K562 (cell line): ENCODE measurements at regions not wholly inside any gene's neighbourhood (a gene's known extent, or its start where the extent isn't known, plus 50 kb on each side); places are given as distances from the start of the nearest gene placed in this dataset.

ENCODE experiments used
- RAD21 ChIP-seq, 2 experiments: fragments of 250-450 bp in 1 of 2; fragments of 450-650 bp in 1 of 2; sonication (Bioruptor Pico) in 1 of 2; formaldehyde crosslinking in 1 of 2; IDR thresholded peaks in 1 of 2; conservative IDR thresholded peaks in 1 of 2; 2 replicates each; pipeline versions ENCODE4 v1.4.0 to v1.8.0; 2020 to 2022; ENCODE audit warnings: mild to moderate bottlenecking in 2 of 2, moderate library complexity in 1 of 2
- TF ChIP-seq, protein P1 (sequence below): fragments of 450-650 bp; formaldehyde crosslinking; IDR thresholded peaks from 2 replicates; pipeline ENCODE4 v1.4.0; 2022; ENCODE audit warnings: missing genetic modification characterization

DNA sequence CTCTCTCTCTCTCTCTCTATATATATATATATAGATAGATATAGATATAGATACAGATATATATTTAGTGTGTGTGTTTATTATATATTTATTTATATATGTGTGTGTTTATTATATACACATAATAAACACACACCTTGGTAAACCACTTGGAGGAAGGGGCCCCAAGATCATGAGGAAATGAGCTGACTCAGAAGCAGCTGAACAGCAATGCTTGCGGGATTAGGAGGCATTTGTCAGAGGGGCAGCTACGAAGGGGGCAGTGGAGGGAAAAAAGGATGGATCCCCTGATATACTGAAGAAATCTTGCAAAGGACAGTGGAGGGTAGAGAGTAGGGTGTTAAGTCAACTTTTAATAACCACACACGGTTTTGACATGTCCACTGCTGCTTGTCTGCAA, 120.0 kb upstream of the SORBS2 start:
- TF ChIP-seq, protein P1, sequence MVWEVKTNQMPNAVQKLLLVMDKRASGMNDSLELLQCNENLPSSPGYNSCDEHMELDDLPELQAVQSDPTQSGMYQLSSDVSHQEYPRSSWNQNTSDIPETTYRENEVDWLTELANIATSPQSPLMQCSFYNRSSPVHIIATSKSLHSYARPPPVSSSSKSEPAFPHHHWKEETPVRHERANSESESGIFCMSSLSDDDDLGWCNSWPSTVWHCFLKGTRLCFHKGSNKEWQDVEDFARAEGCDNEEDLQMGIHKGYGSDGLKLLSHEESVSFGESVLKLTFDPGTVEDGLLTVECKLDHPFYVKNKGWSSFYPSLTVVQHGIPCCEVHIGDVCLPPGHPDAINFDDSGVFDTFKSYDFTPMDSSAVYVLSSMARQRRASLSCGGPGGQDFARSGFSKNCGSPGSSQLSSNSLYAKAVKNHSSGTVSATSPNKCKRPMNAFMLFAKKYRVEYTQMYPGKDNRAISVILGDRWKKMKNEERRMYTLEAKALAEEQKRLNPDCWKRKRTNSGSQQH: no peak
- TF ChIP-seq RAD21 (CRISPR knock-in tag; conservative IDR thresholded peaks at IDR 0.05 in 1 of 2, IDR thresholded peaks at IDR 0.05 in 1 of 2): no peak
